KMS-11 (cell line): ENCODE measurements at regions not wholly inside any gene's neighbourhood (a gene's known extent, or its start where the extent isn't known, plus 50 kb on each side); places are given as distances from the start of the nearest gene placed in this dataset.

Experiments used
- H2AFZ ChIP-seq: fragments of 200-600 bp; sonication (generic); 2 replicates; pipeline ENCODE4 v1.6.1; 2016; ENCODE audit warnings: antibody characterized with exemption, mixed run types, low read depth
- H3K27ac ChIP-seq: fragments of 200-600 bp; sonication (generic); 2 replicates; pipeline ENCODE4 v1.6.1; 2016; ENCODE audit warnings: mild to moderate bottlenecking, mixed run types
- H3K27me3 ChIP-seq: fragments of 200-600 bp; sonication (generic); 2 replicates; pipeline ENCODE4 v1.6.1; 2017; ENCODE audit warnings: mild to moderate bottlenecking, low read depth, mixed run types, moderate library complexity; ENCODE audit not compliant: insufficient read depth
- H3K36me3 ChIP-seq: fragments of 200-600 bp; sonication (generic); 2 replicates; pipeline ENCODE4 v1.6.1; 2017; ENCODE audit warnings: mild to moderate bottlenecking, mixed run types; ENCODE audit not compliant: insufficient read depth
- H3K4me1 ChIP-seq: fragments of 200-600 bp; sonication (generic); 2 replicates; pipeline ENCODE4 v1.6.1; 2016; ENCODE audit warnings: mild to moderate bottlenecking, low read depth, mixed run types; ENCODE audit not compliant: poor library complexity, severe bottlenecking
- H3K4me2 ChIP-seq: fragments of 200-600 bp; sonication (generic); 2 replicates; pipeline ENCODE4 v1.7.0; 2016; ENCODE audit warnings: mild to moderate bottlenecking, mixed run types
- H3K4me3 ChIP-seq: fragments of 200-600 bp; sonication (generic); IDR thresholded peaks from 2 replicates; pipeline ENCODE4 v1.6.1; 2017; ENCODE audit warnings: low read depth, low read length, mixed read lengths; ENCODE audit not compliant: insufficient read depth
- H3K79me2 ChIP-seq: fragments of 200-600 bp; sonication (generic); 2 replicates; pipeline ENCODE4 v1.6.1; 2016; ENCODE audit warnings: low read depth, mixed run types; ENCODE audit not compliant: insufficient read depth
- H3K9ac ChIP-seq: fragments of 200-600 bp; sonication (generic); 2 replicates; pipeline ENCODE4 v1.6.1; 2016; ENCODE audit warnings: mild to moderate bottlenecking, mixed run types
- H4K20me1 ChIP-seq: fragments of 200-600 bp; sonication (generic); 2 replicates; pipeline ENCODE4 v1.6.1; 2016; ENCODE audit warnings: mild to moderate bottlenecking, mixed run types; ENCODE audit not compliant: insufficient read depth
- TF ChIP-seq, protein P1 (sequence below): fragments of 200-600 bp; sonication (generic); conservative IDR thresholded peaks from 2 replicates; pipeline ENCODE4 v1.6.1; 2017; ENCODE audit warnings: low read depth, mild to moderate bottlenecking, antibody characterized with exemption, low read length, moderate library complexity, mixed read lengths

DNA sequence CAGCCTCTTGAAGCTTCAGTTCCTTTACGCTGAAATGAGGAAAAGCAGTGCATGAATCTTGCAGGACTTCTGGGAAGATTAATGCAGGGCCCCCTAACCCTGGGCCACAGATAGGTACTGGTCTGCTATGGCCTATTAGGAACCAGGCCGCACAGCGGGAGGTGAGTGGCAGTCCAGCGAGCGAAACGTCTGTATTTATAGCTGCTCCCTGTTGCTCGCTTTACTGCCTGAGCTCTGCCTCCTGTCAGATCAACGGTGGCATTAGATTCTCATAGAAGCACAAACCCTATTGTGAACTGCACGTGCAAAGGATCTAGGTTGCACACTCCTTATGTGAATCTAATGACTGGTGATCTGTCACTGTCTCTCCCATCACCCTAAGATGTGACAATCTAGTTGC, 130.2 kb downstream of the CHRM3 start:
- Histone ChIP-seq H3K4me2 (no peak overlapping the region), H3K4me1 (no peaks in the 10 kb centered on the region), H3K27me3 (no peaks in the 10 kb centered on the region), H3K9ac (no peak overlapping the region), H3K27ac (no peak overlapping the region), H3K79me2 (no peaks in the 10 kb centered on the region), H3K36me3 (no peaks in the 10 kb centered on the region), H4K20me1 (no peaks in the 10 kb centered on the region), H2AFZ (no peak overlapping the region), H3K4me3 (no peak overlapping the region)
- TF ChIP-seq, protein P1, sequence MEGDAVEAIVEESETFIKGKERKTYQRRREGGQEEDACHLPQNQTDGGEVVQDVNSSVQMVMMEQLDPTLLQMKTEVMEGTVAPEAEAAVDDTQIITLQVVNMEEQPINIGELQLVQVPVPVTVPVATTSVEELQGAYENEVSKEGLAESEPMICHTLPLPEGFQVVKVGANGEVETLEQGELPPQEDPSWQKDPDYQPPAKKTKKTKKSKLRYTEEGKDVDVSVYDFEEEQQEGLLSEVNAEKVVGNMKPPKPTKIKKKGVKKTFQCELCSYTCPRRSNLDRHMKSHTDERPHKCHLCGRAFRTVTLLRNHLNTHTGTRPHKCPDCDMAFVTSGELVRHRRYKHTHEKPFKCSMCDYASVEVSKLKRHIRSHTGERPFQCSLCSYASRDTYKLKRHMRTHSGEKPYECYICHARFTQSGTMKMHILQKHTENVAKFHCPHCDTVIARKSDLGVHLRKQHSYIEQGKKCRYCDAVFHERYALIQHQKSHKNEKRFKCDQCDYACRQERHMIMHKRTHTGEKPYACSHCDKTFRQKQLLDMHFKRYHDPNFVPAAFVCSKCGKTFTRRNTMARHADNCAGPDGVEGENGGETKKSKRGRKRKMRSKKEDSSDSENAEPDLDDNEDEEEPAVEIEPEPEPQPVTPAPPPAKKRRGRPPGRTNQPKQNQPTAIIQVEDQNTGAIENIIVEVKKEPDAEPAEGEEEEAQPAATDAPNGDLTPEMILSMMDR: no peak

DNA sequence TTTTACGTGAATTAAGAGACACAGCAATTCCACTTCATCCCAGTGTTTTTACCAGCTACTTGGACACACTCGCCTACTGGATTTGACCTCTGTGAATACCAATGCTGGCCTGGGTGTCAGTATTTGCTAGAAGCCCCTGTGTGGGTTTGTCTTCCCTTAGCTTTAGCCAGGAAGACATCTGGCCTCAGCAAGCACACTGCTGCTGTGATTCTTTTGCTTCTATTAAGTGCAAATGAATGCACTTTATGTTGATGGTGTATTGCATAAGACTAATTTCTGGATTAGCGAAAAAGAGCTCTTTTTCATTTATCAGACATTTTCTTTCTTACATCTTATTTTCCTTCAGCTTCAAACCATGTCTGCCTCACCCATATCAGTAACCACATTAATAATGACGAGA, 140.0 kb downstream of the CHRM3 start:
- no peaks in the 10 kb centered on the region for H3K27me3 ChIP-seq
- H3K79me2 ChIP-seq: no peaks in the 10 kb centered on the region
- no peaks in the 10 kb centered on the region for H3K36me3 ChIP-seq
- TF ChIP-seq, protein P1: no peak
- no peak overlapping the region for H3K9ac ChIP-seq
- no peak overlapping the region for H3K4me2 ChIP-seq
- no peak overlapping the region for H3K4me3 ChIP-seq
- H3K4me1 ChIP-seq: no peaks in the 10 kb centered on the region
- H2AFZ ChIP-seq: no peak overlapping the region
- no peak overlapping the region for H3K27ac ChIP-seq
- H4K20me1 ChIP-seq: no peaks in the 10 kb centered on the region

DNA sequence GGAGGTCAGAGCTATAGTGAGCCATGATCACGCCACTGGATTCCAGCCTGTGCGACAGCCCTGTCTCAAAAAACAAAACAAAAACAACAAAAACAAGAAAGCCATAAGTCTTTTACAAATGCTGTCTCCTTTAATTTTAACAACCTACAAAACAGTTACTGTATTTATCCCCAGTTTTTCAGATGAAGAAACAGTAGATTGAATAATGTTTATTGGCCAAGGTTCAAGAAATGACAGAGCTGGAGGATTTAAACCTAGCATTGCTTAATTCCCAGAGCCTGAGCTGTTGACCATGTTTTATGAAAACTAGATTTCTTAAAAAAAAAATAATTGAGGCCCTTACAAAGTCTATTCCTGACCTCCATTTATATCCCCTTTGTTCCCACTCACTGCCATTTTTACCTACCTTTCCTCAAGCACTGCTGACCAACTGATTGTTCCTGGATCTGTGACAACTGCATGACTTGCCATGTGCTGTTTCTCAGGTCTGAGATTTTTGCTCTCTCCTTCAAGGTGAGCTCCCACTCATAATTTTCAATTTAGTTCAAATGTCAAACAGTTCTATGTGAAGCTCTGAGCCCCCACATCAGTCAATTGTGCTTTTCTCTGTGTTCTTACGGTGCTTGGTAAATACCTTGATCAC, 140.8 kb downstream of the CHRM3 start:
- H3K4me3 ChIP-seq: no peak overlapping the region
- H3K9ac ChIP-seq: no peak overlapping the region
- H3K79me2 ChIP-seq: no peaks in the 10 kb centered on the region
- no peaks in the 10 kb centered on the region for H3K27me3 ChIP-seq
- H3K27ac ChIP-seq: no peak overlapping the region
- H2AFZ ChIP-seq: no peak overlapping the region
- TF ChIP-seq, protein P1: no peak
- no peak overlapping the region for H3K4me2 ChIP-seq
- no peaks in the 10 kb centered on the region for H3K4me1 ChIP-seq
- H3K36me3 ChIP-seq: no peaks in the 10 kb centered on the region
- H4K20me1 ChIP-seq: no peaks in the 10 kb centered on the region

DNA sequence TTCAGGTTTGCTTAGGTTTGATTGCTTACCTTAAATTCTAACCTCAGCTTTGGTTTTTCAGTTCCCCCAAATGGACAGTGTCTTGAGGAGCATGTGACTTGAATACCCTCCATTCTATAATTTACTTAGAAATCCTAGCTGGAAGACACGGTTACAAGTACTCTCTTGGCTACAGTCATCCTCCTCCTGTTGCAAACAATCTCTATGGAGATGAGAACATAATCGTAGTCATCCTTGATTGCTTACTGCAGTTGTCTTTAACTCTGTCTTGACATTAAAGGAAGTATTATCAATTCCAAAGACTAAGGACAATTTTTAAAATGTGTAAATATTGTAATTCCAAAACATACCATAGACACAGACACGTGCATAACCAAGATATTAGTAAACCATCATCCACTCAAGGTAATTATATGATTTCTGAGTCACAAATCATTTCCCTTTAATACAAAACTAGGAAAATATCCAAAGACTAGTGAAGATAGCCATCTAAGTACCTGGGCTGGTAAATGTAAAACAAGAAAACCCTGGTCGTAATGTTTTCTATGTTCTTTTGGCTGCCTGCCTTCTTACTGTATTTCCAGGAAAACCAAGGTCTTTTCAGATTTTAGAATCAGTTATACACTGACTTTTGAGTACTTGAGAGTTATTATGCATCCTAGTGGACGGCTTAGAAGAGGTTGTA, 149.9 kb downstream of the CHRM3 start:
- Histone ChIP-seq H3K27me3 (no peaks in the 10 kb centered on the region), H3K9ac (no peak overlapping the region), H3K4me1 (no peaks in the 10 kb centered on the region), H3K27ac (no peak overlapping the region), H3K4me3 (no peak overlapping the region), H3K79me2 (no peaks in the 10 kb centered on the region), H2AFZ (no peak overlapping the region), H3K4me2 (no peak overlapping the region), H4K20me1 (no peaks in the 10 kb centered on the region), H3K36me3 (no peaks in the 10 kb centered on the region)
- TF ChIP-seq, protein P1: no peak
